Testis (tissue), 2 donors: ENCODE measurements at regions not wholly inside any gene's neighbourhood (a gene's known extent, or its start where the extent isn't known, plus 50 kb on each side); places are given as distances from the start of the nearest gene placed in this dataset.

Experiments used
- POLR2A ChIP-seq: fragments of 450-650 bp; IDR thresholded peaks from one replicate; pipeline ENCODE4 v1.6.1; 2017; ENCODE audit warnings: antibody characterized with exemption, mild to moderate bottlenecking, moderate library complexity
- TF ChIP-seq, protein P1 (sequence below), 3 experiments: fragments of 450-650 bp in 2 of 3; fragments of 200-600 bp in 1 of 3; sonication (generic) in 1 of 3; IDR thresholded peaks; one replicate each; pipeline ENCODE4 v1.5.1; 2016 to 2019; ENCODE audit warnings: antibody characterized with exemption in 3 of 3, mild to moderate bottlenecking in 2 of 3, moderate library complexity in 1 of 3

- TF ChIP-seq, protein P1, sequence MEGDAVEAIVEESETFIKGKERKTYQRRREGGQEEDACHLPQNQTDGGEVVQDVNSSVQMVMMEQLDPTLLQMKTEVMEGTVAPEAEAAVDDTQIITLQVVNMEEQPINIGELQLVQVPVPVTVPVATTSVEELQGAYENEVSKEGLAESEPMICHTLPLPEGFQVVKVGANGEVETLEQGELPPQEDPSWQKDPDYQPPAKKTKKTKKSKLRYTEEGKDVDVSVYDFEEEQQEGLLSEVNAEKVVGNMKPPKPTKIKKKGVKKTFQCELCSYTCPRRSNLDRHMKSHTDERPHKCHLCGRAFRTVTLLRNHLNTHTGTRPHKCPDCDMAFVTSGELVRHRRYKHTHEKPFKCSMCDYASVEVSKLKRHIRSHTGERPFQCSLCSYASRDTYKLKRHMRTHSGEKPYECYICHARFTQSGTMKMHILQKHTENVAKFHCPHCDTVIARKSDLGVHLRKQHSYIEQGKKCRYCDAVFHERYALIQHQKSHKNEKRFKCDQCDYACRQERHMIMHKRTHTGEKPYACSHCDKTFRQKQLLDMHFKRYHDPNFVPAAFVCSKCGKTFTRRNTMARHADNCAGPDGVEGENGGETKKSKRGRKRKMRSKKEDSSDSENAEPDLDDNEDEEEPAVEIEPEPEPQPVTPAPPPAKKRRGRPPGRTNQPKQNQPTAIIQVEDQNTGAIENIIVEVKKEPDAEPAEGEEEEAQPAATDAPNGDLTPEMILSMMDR (IDR thresholded peaks at IDR 0.05) = no peak
- TF ChIP-seq POLR2A = no peak
Measured at GRCh38 chr6:113512576-113512975, 344.6 kb upstream of the MARCKS start.
